Neural progenitor cell (in vitro differentiated cells): ENCODE measurements at regions not wholly inside any gene's neighbourhood (a gene's known extent, or its start where the extent isn't known, plus 50 kb on each side); places are given as distances from the start of the nearest gene placed in this dataset.

Experiments used
- DNase-seq: peaks from one replicate; pipeline ENCODE4 v3.0.0-alpha.2; 2016; ENCODE audit warnings: low spot score
- H2AFZ ChIP-seq: fragments of 200-600 bp; sonication (generic); replicated peaks from 2 replicates; pipeline ENCODE4 v1.6.1; 2016; ENCODE audit warnings: antibody characterized with exemption
- H3F3A ChIP-seq: fragments of 200-600 bp; sonication (generic); 2 replicates; pipeline ENCODE4 v1.6.1; 2016; ENCODE audit warnings: antibody characterized with exemption, low read depth
- H3K27ac ChIP-seq: fragments of 200-600 bp; sonication (generic); 2 replicates; pipeline ENCODE4 v1.5.1; 2016; ENCODE audit warnings: mild to moderate bottlenecking
- H3K27me3 ChIP-seq: fragments of 200-600 bp; sonication (generic); 2 replicates; pipeline ENCODE4 v1.6.1; 2016; ENCODE audit warnings: mild to moderate bottlenecking, moderate library complexity
- H3K36me3 ChIP-seq: fragments of 200-600 bp; sonication (generic); 2 replicates; pipeline ENCODE4 v1.5.1; 2016
- H3K4me1 ChIP-seq: fragments of 200-600 bp; sonication (generic); 2 replicates; pipeline ENCODE4 v1.6.1; 2016; ENCODE audit warnings: mixed run types
- H3K4me2 ChIP-seq: fragments of 200-600 bp; sonication (generic); 2 replicates; pipeline ENCODE4 v1.6.1; 2016
- H3K4me3 ChIP-seq: fragments of 200-600 bp; sonication (generic); 2 replicates; pipeline ENCODE4 v1.5.1; 2016
- H3K79me2 ChIP-seq: fragments of 200-600 bp; sonication (generic); 2 replicates; pipeline ENCODE4 v1.6.1; 2016; ENCODE audit warnings: low read depth
- H3K9ac ChIP-seq: fragments of 200-600 bp; sonication (generic); 2 replicates; pipeline ENCODE4 v1.6.1; 2016
- H3K9me3 ChIP-seq: fragments of 200-600 bp; sonication (generic); 2 replicates; pipeline ENCODE4 v1.5.1; 2016; ENCODE audit warnings: low read depth
- H4K20me1 ChIP-seq: fragments of 200-600 bp; sonication (generic); 2 replicates; pipeline ENCODE4 v1.6.1; 2016; ENCODE audit warnings: low read depth
- H3K27ac Mint-ChIP-seq: 3 replicates; pipeline ENCODE4 v1.8.0; 2021; ENCODE audit warnings: mixed read lengths
- H3K27me3 Mint-ChIP-seq: 2 replicates; pipeline ENCODE4 v1.8.0; 2022; ENCODE audit warnings: low read depth, mild to moderate bottlenecking, inconsistent platforms, moderate library complexity, mixed read lengths; ENCODE audit not compliant: insufficient read depth
- H3K36me3 Mint-ChIP-seq: 3 replicates; pipeline ENCODE4 v1.8.0; 2021; ENCODE audit warnings: mixed read lengths
- H3K4me1 Mint-ChIP-seq: 3 replicates; pipeline ENCODE4 v1.8.0; 2021; ENCODE audit warnings: mixed read lengths
- H3K4me3 Mint-ChIP-seq: 3 replicates; pipeline ENCODE4 v1.8.0; 2021; ENCODE audit warnings: mild to moderate bottlenecking, moderate library complexity, mixed read lengths
- H3K9me3 Mint-ChIP-seq: 3 replicates; pipeline ENCODE4 v1.8.0; 2020; ENCODE audit warnings: mixed read lengths
- CTCF ChIP-seq: fragments of 200-600 bp; sonication (generic); IDR thresholded peaks from 2 replicates; pipeline ENCODE4 v1.5.1; 2017; ENCODE audit warnings: antibody characterized with exemption, mild to moderate bottlenecking
- EZH2 ChIP-seq: fragments of 200-600 bp; sonication (generic); IDR thresholded peaks from 2 replicates; pipeline ENCODE4 v1.6.1; 2017; ENCODE audit warnings: antibody characterized with exemption, mild to moderate bottlenecking, moderate library complexity
- EZH2phosphoT487 ChIP-seq: fragments of 200-600 bp; sonication (generic); IDR thresholded peaks from 2 replicates; pipeline ENCODE4 v1.6.1; 2017; ENCODE audit warnings: antibody characterized with exemption

DNA sequence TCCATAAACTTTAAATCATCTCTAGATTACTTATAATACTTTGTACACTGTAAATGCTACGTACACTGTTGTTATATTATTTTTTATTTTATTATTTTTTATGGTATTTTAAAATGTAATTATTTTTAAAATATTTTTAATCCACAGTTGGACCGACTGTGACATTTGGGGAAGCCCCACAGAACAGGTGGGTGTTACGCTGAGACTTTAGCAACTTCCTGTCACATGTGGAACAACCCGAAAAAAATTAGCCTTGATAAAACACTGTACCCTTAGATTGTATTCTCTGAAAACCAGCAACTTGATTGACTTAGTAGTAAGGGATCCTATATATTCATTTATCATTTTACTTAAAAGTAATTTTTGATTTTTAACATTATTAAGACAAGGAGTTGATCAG lies 1755.7 kb upstream of the SEL1L start:
- Histone ChIP-seq H3K4me2 (no peak overlapping the region), H3K27me3 (no peaks in the 10 kb centered on the region), H2AFZ (no peak overlapping the region), H3K79me2 (no peaks in the 10 kb centered on the region), H4K20me1 (no peaks in the 10 kb centered on the region), H3K9me3 (no peaks in the 10 kb centered on the region), H3F3A (no peaks in the 10 kb centered on the region), H3K4me3 (no peak overlapping the region), H3K36me3 (no peaks in the 10 kb centered on the region), H3K27ac (no peak overlapping the region), H3K4me1 (no peaks in the 10 kb centered on the region), H3K9ac (no peak overlapping the region)
- no peak overlapping the region for H3K4me3 Mint-ChIP-seq
- no peak for DNase-seq
- H3K4me1 Mint-ChIP-seq: no peaks in the 10 kb centered on the region
- no peaks in the 10 kb centered on the region for H3K9me3 Mint-ChIP-seq
- no peaks in the 10 kb centered on the region for H3K36me3 Mint-ChIP-seq
- H3K27me3 Mint-ChIP-seq: no peaks in the 10 kb centered on the region
- TF ChIP-seq CTCF (no peak), EZH2phosphoT487 (no peak), EZH2 (no peak)
- H3K27ac Mint-ChIP-seq: no peak overlapping the region

DNA sequence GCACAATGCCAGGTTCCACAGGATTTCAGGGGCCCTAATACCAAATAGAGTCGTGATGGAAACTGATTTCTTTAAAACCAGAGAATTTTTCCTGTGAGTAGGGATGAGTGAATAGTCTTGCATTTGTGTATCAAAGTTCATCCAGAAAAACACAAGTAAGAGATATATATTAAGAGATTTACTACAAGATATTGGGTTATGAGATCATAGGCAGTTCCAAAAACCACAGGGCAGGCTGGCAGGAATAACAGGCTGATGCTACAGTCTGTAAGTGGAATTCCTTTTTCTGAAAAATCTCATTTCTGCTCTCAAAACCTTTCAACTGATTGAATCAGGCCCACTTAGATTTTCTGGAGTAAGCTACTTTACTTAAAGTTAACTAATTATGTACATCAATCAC lies 1756.2 kb upstream of the SEL1L start:
- no peaks in the 10 kb centered on the region for H3K9me3 ChIP-seq
- H3F3A ChIP-seq: no peaks in the 10 kb centered on the region
- H3K36me3 ChIP-seq: no peaks in the 10 kb centered on the region
- Mint-ChIP-seq H3K9me3 (no peaks in the 10 kb centered on the region), H3K36me3 (no peaks in the 10 kb centered on the region), H3K27me3 (no peaks in the 10 kb centered on the region), H3K4me3 (no peak overlapping the region), H3K27ac (no peak overlapping the region), H3K4me1 (peaks cover 2% of the 10 kb centered on the region)
- DNase-seq: no peak
- no peak overlapping the region for H3K9ac ChIP-seq
- no peak overlapping the region for H3K4me3 ChIP-seq
- H3K27me3 ChIP-seq: no peaks in the 10 kb centered on the region
- H3K27ac ChIP-seq: no peak overlapping the region
- TF ChIP-seq EZH2: no peak
- no peak for TF ChIP-seq EZH2phosphoT487
- TF ChIP-seq CTCF: no peak
- no peaks in the 10 kb centered on the region for H3K4me1 ChIP-seq
- H3K4me2 ChIP-seq: no peak overlapping the region
- no peaks in the 10 kb centered on the region for H3K79me2 ChIP-seq
- H2AFZ ChIP-seq: peak overlapping the region; percentile 29
- H4K20me1 ChIP-seq: no peaks in the 10 kb centered on the region

- Histone ChIP-seq H2AFZ (peak overlapping the region; percentile 29), H3F3A (no peaks in the 10 kb centered on the region), H3K36me3 (no peaks in the 10 kb centered on the region), H3K27me3 (no peaks in the 10 kb centered on the region), H3K4me3 (no peak overlapping the region), H3K9ac (no peak overlapping the region), H3K4me1 (no peaks in the 10 kb centered on the region), H3K4me2 (no peak overlapping the region), H3K9me3 (no peaks in the 10 kb centered on the region), H3K79me2 (no peaks in the 10 kb centered on the region), H4K20me1 (no peaks in the 10 kb centered on the region), H3K27ac (no peak overlapping the region)
- TF ChIP-seq CTCF (no peak), EZH2phosphoT487 (no peak), EZH2 (no peak)
- DNase-seq: no peak
- Mint-ChIP-seq H3K4me3 (no peak overlapping the region), H3K4me1 (peaks cover 6% of the 10 kb centered on the region), H3K27ac (no peak overlapping the region), H3K27me3 (no peaks in the 10 kb centered on the region), H3K9me3 (no peaks in the 10 kb centered on the region), H3K36me3 (no peaks in the 10 kb centered on the region)
Measured at GRCh38 chr14:83290447-83290846, 1756.8 kb upstream of the SEL1L start.

- Histone ChIP-seq H3K4me3 (no peak overlapping the region), H3K79me2 (no peaks in the 10 kb centered on the region), H4K20me1 (no peaks in the 10 kb centered on the region), H3K9me3 (no peaks in the 10 kb centered on the region), H3K36me3 (no peaks in the 10 kb centered on the region), H3F3A (no peaks in the 10 kb centered on the region), H3K27me3 (no peaks in the 10 kb centered on the region), H3K4me2 (no peak overlapping the region), H2AFZ (no peak overlapping the region), H3K9ac (no peak overlapping the region), H3K4me1 (no peaks in the 10 kb centered on the region), H3K27ac (no peak overlapping the region)
- Mint-ChIP-seq H3K4me1 (peaks cover 6% of the 10 kb centered on the region), H3K27ac (no peak overlapping the region), H3K9me3 (no peaks in the 10 kb centered on the region), H3K27me3 (no peaks in the 10 kb centered on the region), H3K4me3 (no peak overlapping the region), H3K36me3 (no peaks in the 10 kb centered on the region)
- DNase-seq: no peak
- TF ChIP-seq EZH2phosphoT487 (no peak), EZH2 (no peak), CTCF (no peak)
Measured at GRCh38 chr14:83291714-83292113, 1758.1 kb upstream of the SEL1L start.
